ENCODE measurements at regions not wholly inside any gene's neighbourhood (a gene's known extent, or its start where the extent isn't known, plus 50 kb on each side); places are given as distances from the start of the nearest gene placed in this dataset.

GRCh38 chr13:62593804-62594203 is 1178.2 kb upstream of the PCDH20 start:
- Histone ChIP-seq H2AFZ (ENCODE audit: low read length) (no peak overlapping the region), H3K4me2 (ENCODE audit: low read depth, low read length) (no peak overlapping the region), H3F3A (ENCODE audit: insufficient read depth, low read length) (no peaks in the 10 kb centered on the region), H3K27me3 (replicated peaks; ENCODE audit: insufficient read depth, low read length) (no peaks in the 10 kb centered on the region), H3K9ac (ENCODE audit: low read length) (no peak overlapping the region), H3K36me3 (replicated peaks; ENCODE audit: insufficient read depth, low read length) (no peaks in the 10 kb centered on the region), H3K27ac (ENCODE audit: low read length) (no peak overlapping the region), H3K4me1 (ENCODE audit: low read length) (no peaks in the 10 kb centered on the region), H3K79me2 (ENCODE audit: low read length) (no peaks in the 10 kb centered on the region), H3K4me3 (ENCODE audit: low read length) (no peak overlapping the region), H3K9me3 (replicated peaks; ENCODE audit: insufficient read depth, low read length) (no peaks in the 10 kb centered on the region), H4K20me1 (ENCODE audit: insufficient read depth, low read length) (no peaks in the 10 kb centered on the region), H3K9me2 (replicated peaks; ENCODE audit: insufficient read depth, low read length) (no peaks in the 10 kb centered on the region)
- DNase-seq, result no peak
- TF ChIP-seq, protein P1, sequence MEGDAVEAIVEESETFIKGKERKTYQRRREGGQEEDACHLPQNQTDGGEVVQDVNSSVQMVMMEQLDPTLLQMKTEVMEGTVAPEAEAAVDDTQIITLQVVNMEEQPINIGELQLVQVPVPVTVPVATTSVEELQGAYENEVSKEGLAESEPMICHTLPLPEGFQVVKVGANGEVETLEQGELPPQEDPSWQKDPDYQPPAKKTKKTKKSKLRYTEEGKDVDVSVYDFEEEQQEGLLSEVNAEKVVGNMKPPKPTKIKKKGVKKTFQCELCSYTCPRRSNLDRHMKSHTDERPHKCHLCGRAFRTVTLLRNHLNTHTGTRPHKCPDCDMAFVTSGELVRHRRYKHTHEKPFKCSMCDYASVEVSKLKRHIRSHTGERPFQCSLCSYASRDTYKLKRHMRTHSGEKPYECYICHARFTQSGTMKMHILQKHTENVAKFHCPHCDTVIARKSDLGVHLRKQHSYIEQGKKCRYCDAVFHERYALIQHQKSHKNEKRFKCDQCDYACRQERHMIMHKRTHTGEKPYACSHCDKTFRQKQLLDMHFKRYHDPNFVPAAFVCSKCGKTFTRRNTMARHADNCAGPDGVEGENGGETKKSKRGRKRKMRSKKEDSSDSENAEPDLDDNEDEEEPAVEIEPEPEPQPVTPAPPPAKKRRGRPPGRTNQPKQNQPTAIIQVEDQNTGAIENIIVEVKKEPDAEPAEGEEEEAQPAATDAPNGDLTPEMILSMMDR (IDR thresholded peaks at IDR 0.05; ENCODE audit: low read length), result no peak
- no peak for TF ChIP-seq EZH2 (optimal IDR thresholded peaks at IDR 0.05; ENCODE audit: low read depth, low read length)
- TF ChIP-seq EZH2phosphoT487 (IDR thresholded peaks at IDR 0.05; ENCODE audit: low read length), result no peak

- Histone ChIP-seq H3K79me2 (ENCODE audit: low read length) (no peaks in the 10 kb centered on the region), H2AFZ (ENCODE audit: low read length) (no peak overlapping the region), H3F3A (ENCODE audit: insufficient read depth, low read length) (no peaks in the 10 kb centered on the region), H3K9me2 (replicated peaks; ENCODE audit: insufficient read depth, low read length) (no peaks in the 10 kb centered on the region), H3K4me1 (ENCODE audit: low read length) (no peaks in the 10 kb centered on the region), H3K9me3 (replicated peaks; ENCODE audit: insufficient read depth, low read length) (no peaks in the 10 kb centered on the region), H3K4me2 (ENCODE audit: low read depth, low read length) (no peak overlapping the region), H4K20me1 (ENCODE audit: insufficient read depth, low read length) (no peaks in the 10 kb centered on the region), H3K9ac (ENCODE audit: low read length) (no peak overlapping the region), H3K36me3 (replicated peaks; ENCODE audit: insufficient read depth, low read length) (no peaks in the 10 kb centered on the region), H3K27ac (ENCODE audit: low read length) (no peak overlapping the region), H3K4me3 (ENCODE audit: low read length) (no peak overlapping the region), H3K27me3 (replicated peaks; ENCODE audit: insufficient read depth, low read length) (no peaks in the 10 kb centered on the region)
- TF ChIP-seq EZH2phosphoT487 (IDR thresholded peaks at IDR 0.05; ENCODE audit: low read length) (no peak), EZH2 (optimal IDR thresholded peaks at IDR 0.05; ENCODE audit: low read depth, low read length) (no peak)
- TF ChIP-seq, protein P1 (IDR thresholded peaks at IDR 0.05; ENCODE audit: low read length), result no peak
- no peak for DNase-seq
Measured at GRCh38 chr13:62583466-62583865, 1167.8 kb upstream of the PCDH20 start.

GRCh38 chr13:62578402-62578801 is 1162.8 kb upstream of the PCDH20 start:
- no peak for DNase-seq
- Histone ChIP-seq H2AFZ (ENCODE audit: low read length) (no peak overlapping the region), H3K27me3 (replicated peaks; ENCODE audit: insufficient read depth, low read length) (no peaks in the 10 kb centered on the region), H3K27ac (ENCODE audit: low read length) (no peak overlapping the region), H3K9me2 (replicated peaks; ENCODE audit: insufficient read depth, low read length) (no peaks in the 10 kb centered on the region), H3K4me3 (ENCODE audit: low read length) (no peak overlapping the region), H3K36me3 (replicated peaks; ENCODE audit: insufficient read depth, low read length) (no peaks in the 10 kb centered on the region), H3K79me2 (ENCODE audit: low read length) (no peaks in the 10 kb centered on the region), H3F3A (ENCODE audit: insufficient read depth, low read length) (no peaks in the 10 kb centered on the region), H3K4me1 (ENCODE audit: low read length) (no peaks in the 10 kb centered on the region), H3K9ac (ENCODE audit: low read length) (no peak overlapping the region), H3K4me2 (ENCODE audit: low read depth, low read length) (no peak overlapping the region), H3K9me3 (replicated peaks; ENCODE audit: insufficient read depth, low read length) (no peaks in the 10 kb centered on the region), H4K20me1 (ENCODE audit: insufficient read depth, low read length) (no peaks in the 10 kb centered on the region)
- TF ChIP-seq EZH2 (optimal IDR thresholded peaks at IDR 0.05; ENCODE audit: low read depth, low read length), result no peak

DNA sequence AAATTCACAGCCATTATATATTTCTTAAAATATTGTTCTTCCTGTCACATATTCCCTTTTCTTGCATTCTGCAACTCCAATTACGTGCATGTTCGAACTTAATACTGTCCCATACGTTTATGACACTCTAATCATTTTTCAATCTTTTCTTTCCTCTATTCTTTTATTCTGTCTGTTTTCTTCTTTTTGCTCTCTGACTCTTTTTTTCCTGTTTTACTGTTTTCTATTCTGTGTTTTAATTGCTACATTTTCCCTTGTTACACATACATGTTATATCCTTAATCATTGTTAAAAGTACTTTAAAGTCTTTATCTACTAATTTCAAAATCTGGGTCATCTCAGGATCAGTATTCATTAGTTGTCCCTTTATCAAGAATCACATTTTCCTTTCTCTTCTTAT is 1149.1 kb upstream of the PCDH20 start:
- no peak overlapping the region for H3K9ac ChIP-seq (ENCODE audit: low read length)
- no peak overlapping the region for H3K4me3 ChIP-seq (ENCODE audit: low read length)
- H3K9me2 ChIP-seq (replicated peaks; ENCODE audit: insufficient read depth, low read length), result no peaks in the 10 kb centered on the region
- no peaks in the 10 kb centered on the region for H3F3A ChIP-seq (ENCODE audit: insufficient read depth, low read length)
- no peak overlapping the region for H3K27ac ChIP-seq (ENCODE audit: low read length)
- no peak for DNase-seq
- no peaks in the 10 kb centered on the region for H3K4me1 ChIP-seq (ENCODE audit: low read length)
- TF ChIP-seq EZH2 (optimal IDR thresholded peaks at IDR 0.05; ENCODE audit: low read depth, low read length), result no peak
- TF ChIP-seq, protein P1 (IDR thresholded peaks at IDR 0.05; ENCODE audit: low read length), result no peak
- H3K4me2 ChIP-seq (ENCODE audit: low read depth, low read length), result no peak overlapping the region
- no peak overlapping the region for H2AFZ ChIP-seq (ENCODE audit: low read length)
- no peaks in the 10 kb centered on the region for H3K27me3 ChIP-seq (replicated peaks; ENCODE audit: insufficient read depth, low read length)
- H4K20me1 ChIP-seq (ENCODE audit: insufficient read depth, low read length), result no peaks in the 10 kb centered on the region
- no peaks in the 10 kb centered on the region for H3K79me2 ChIP-seq (ENCODE audit: low read length)
- H3K9me3 ChIP-seq (replicated peaks; ENCODE audit: insufficient read depth, low read length), result no peaks in the 10 kb centered on the region
- no peaks in the 10 kb centered on the region for H3K36me3 ChIP-seq (replicated peaks; ENCODE audit: insufficient read depth, low read length)

All from MM.1S (cell line).